ENCODE measurements at regions not wholly inside any gene's neighbourhood (a gene's known extent, or its start where the extent isn't known, plus 50 kb on each side); places are given as distances from the start of the nearest gene placed in this dataset.

DNA sequence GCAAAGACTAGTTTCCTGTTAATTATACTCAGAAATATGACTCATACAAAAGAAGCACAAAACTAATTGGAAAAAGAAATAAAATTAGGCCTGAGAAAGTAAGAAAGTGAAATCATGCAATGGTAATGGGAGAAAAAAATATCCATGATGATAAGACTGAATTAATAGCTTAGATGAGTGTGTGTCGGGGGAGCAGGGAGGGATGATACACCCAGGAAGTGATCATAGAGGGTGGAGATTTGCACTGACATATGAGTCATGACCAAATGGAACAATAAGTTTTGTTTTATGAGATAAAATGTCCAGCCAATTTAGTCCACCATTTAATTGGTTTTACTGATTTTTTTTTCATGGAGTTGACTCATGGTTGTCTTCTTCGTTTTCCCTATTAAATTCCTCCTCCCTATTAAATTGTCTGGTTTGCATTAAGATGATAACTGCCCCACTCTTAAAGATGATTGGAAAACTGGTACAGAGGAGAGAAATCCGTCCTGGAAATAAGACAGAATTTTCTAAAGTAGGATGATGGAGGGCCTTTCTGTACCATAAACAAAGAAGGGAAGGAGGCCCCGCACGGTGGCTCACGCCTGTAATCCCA is 111.7 kb upstream of the KCNJ6 start:
- Mint-ChIP-seq H3K4me1 (no peaks in the 10 kb centered on the region), H3K9me3 (no peaks in the 10 kb centered on the region), H3K27ac (no peak overlapping the region), H3K4me3 (no peak overlapping the region), H3K27me3 (no peaks in the 10 kb centered on the region)
- no peak for DNase-seq
- no peak for ATAC-seq

DNA sequence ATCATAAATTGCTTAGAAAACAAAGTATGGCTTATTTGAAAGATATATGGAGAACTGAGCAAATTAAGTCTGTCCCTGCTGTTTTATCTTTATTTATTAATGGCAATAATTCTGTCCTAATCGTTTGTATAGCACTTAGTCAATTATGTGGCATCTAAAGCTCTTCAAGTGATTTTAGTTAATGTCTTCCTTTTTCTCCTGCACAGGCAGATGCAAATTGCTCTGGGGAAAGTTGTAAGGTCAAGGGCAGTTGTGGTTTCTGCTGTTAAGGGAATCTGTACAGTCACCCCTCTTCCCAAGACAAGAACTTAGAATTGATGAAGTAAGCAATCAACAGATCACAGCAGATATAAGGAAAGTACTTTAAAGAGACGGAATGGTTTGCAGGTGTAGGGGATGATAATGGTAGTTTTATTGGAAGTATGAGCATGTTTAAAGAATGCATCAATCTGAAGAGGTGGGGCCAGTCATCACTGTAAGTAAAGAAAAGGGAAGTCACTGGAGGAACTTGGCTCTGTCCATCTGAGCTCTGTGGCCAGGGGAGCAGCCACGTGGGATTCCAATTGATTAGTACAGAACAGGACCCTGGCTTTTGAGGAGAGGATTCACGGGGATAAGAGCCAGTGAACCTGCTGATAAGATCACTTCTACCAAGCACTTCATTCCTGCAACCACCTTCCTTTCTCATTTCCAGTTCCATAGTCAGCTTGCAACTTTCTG is 116.0 kb upstream of the KCNJ6 start:
- Mint-ChIP-seq H3K27me3 (peaks cover 12% of the 10 kb centered on the region), H3K27ac (no peak overlapping the region), H3K9me3 (no peaks in the 10 kb centered on the region), H3K4me1 (no peaks in the 10 kb centered on the region), H3K4me3 (no peak overlapping the region)
- DNase-seq (no peak), ATAC-seq (no peak)

DNA sequence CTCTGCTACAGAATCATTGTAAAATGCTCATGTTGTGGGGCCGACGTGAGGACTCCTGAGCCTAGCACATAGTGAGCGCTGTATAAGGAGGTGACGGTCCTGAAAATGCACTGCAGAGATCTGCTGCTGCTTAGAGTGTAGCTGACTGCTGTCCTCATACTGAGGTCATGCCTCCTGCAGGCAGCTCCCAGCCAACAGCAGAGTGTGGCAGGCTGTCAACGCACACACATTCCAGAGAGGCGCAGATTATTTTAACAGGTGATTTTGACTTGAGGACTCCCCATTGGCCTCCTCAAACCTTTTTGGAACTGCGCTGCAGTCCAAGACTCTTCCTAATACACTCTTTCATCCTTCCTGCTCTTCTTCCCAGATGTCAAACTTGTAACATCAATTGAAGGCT is 119.8 kb upstream of the KCNJ6 start:
- no peak overlapping the region for H3K4me3 Mint-ChIP-seq
- H3K27me3 Mint-ChIP-seq: peaks cover 25% of the 10 kb centered on the region
- H3K9me3 Mint-ChIP-seq: no peaks in the 10 kb centered on the region
- ATAC-seq: no peak
- no peak overlapping the region for H3K27ac Mint-ChIP-seq
- DNase-seq: no peak
- no peaks in the 10 kb centered on the region for H3K4me1 Mint-ChIP-seq

DNA sequence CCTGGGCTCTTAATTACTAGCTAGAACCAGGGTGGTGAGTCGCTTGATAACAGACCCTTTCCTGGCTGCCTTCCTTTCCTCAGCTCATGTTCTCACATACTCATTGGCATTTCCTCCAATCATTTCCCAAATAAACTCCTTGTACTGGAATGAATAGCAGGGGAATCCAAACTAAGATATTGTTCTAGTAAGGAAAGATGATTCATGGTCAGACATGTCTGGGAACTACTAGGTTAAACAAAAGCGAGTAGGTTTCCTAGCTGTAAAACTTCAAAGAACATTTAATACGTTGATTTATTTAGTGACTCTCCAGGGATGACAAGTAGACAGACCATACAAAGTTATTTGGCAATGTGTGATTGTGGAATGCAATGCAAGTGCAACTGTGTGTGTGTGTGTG is 121.2 kb upstream of the KCNJ6 start:
- no peak for ATAC-seq
- H3K4me1 Mint-ChIP-seq: no peaks in the 10 kb centered on the region
- no peaks in the 10 kb centered on the region for H3K9me3 Mint-ChIP-seq
- peaks cover 25% of the 10 kb centered on the region for H3K27me3 Mint-ChIP-seq
- no peak overlapping the region for H3K27ac Mint-ChIP-seq
- DNase-seq: no peak
- no peak overlapping the region for H3K4me3 Mint-ChIP-seq

DNA sequence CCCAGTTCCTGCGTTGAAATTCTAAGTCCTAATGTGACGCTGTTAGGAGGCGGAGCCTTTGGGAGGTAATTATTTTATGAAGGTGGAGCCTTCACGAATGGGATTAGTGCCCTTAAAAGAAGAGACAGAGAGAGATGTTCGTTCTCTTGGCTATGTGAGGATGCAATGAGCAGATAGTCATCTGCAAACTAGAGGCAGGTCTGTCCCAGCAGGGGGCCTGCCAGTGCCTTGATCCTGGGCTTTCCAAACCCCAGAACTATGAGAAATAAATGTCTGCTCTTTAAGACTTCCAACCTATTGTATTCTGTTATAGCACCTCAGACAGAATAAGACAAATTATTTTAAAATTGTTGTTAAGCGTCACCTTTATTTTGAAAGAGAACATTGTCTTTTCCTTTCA is 123.1 kb upstream of the KCNJ6 start:
- Mint-ChIP-seq H3K27me3 (peaks cover 25% of the 10 kb centered on the region), H3K4me3 (no peak overlapping the region), H3K4me1 (no peaks in the 10 kb centered on the region), H3K9me3 (peaks cover 6 to 11% of the 10 kb centered on the region in 2 donors), H3K27ac (no peak overlapping the region)
- ATAC-seq: no peak
- no peak for DNase-seq

DNA sequence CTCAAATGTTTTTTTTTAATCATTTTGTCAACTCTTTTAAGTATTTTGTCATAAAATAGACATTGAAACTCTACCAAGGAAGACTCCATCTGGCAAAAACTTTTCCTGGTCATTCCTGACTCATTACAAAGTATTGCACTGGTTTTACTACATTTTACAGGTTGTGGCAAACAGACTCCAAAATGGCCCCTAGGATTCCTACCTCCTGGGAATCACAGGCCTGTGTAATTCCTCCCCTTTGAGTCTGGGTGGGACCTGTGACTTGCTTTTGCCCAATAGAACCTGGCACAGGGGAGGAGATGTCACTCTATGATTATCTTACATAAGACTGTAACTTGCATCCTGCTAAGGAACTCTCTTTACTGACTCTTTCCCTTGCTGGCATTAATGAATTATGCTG is 123.6 kb upstream of the KCNJ6 start:
- ATAC-seq (no peak), DNase-seq (no peak)
- peaks cover 26% of the 10 kb centered on the region for H3K27me3 Mint-ChIP-seq
- H3K4me1 Mint-ChIP-seq: no peaks in the 10 kb centered on the region
- H3K4me3 Mint-ChIP-seq: no peak overlapping the region
- H3K27ac Mint-ChIP-seq: no peak overlapping the region
- H3K9me3 Mint-ChIP-seq: peaks cover 8 to 14% of the 10 kb centered on the region in 2 donors

DNA sequence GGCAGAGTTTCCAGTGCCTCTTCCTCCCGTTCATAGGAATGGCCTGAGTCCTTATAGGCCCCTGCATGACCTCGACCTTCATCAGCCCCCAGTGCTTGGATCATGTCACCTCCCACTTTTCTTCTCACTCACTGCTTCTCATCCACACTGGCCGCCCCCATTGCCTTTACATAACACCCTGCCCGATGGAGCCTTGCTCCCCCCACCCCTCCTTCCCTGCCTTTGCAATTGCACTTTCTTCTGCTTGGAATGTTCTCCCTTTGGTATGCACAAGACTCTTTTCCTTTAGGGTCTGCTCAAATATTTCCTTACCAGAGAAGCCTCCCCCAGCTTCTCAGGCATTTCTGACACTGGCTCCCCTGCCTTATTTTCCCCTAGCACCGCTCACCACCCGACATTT is 125.2 kb upstream of the KCNJ6 start:
- DNase-seq: no peak
- Mint-ChIP-seq H3K27ac (peak overlapping the region in 1 of 2 donors; percentile 94), H3K27me3 (peaks cover 37% of the 10 kb centered on the region), H3K4me3 (no peak overlapping the region), H3K4me1 (no peaks in the 10 kb centered on the region), H3K9me3 (peaks cover 8 to 28% of the 10 kb centered on the region in 2 donors)
- no peak for ATAC-seq

DNA sequence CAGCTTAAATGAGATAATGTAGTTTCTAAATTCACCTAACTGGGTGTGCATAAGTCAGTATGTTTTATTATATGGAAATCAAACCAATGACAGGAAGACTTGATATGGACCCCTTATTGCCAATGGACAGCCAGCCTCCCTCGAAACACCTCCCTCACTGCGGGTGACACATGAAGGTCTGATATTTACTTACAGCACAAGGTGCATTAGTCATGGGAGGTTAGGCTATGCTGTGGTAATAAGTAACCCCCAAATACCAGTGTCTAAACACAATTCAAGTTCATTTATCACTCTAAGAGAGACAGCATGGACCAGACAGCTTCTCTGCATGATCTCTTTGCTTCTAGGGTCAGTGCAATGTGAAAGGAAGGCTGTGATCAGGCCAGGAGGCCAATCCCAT is 126.0 kb upstream of the KCNJ6 start:
- no peaks in the 10 kb centered on the region for H3K4me1 Mint-ChIP-seq
- ATAC-seq: no peak
- no peak for DNase-seq
- H3K27me3 Mint-ChIP-seq: peaks cover 30% of the 10 kb centered on the region
- peaks cover 8 to 28% of the 10 kb centered on the region in 2 donors for H3K9me3 Mint-ChIP-seq
- no peak overlapping the region for H3K27ac Mint-ChIP-seq
- no peak overlapping the region for H3K4me3 Mint-ChIP-seq

DNA sequence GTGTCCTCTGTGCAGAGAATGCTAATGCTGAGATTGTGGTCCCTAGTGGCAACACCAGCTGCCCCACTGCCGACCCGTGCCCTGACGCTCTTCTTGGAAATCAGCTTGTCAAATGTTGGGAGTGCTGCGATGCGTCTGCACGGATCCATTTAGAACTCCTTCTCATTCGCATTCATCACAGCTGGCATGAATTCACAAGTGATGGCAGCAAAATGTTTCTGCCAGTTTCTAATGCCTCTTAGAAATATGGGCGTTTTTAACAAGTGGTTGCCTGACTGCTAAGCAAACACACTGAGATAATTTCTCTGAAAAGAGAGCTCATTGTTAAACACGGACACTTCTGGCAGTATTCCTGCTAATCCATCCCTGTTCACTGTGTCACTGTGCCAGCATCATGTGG is 131.9 kb upstream of the KCNJ6 start:
- no peak overlapping the region for H3K4me3 Mint-ChIP-seq
- no peak for DNase-seq

DNA sequence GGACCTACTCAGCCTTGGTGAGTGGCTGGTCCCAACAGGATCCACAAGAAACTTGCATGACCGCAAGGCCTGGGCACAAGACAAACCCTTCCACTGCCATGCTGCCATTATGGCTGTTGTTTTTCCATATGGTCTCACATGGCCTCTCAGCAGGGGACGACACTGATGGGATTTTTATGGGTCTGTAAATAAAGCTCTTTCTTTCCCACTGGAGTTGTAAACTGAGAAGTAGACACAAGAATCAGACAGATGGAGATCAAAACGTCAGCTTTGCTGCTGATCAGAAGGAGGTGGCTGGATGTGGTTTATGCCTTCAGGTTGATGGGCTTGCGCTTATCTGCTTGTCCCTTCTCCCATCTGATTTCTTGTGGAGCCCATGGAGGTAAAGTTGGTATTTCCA is 138.1 kb upstream of the KCNJ6 start:
- Mint-ChIP-seq H3K27me3 (no peaks in the 10 kb centered on the region), H3K4me3 (no peak overlapping the region), H3K27ac (no peak overlapping the region), H3K9me3 (peaks cover 5 to 11% of the 10 kb centered on the region in 2 donors), H3K4me1 (no peaks in the 10 kb centered on the region)
- DNase-seq: no peak
- no peak for ATAC-seq

More for the DNA sequence above, 131.9 kb upstream of the KCNJ6 start:
- H3K27me3 Mint-ChIP-seq: peaks cover 17% of the 10 kb centered on the region
- no peak for ATAC-seq
- H3K9me3 Mint-ChIP-seq: peaks cover 8 to 27% of the 10 kb centered on the region in 2 donors
- no peak overlapping the region for H3K27ac Mint-ChIP-seq
- no peaks in the 10 kb centered on the region for H3K4me1 Mint-ChIP-seq

DNA sequence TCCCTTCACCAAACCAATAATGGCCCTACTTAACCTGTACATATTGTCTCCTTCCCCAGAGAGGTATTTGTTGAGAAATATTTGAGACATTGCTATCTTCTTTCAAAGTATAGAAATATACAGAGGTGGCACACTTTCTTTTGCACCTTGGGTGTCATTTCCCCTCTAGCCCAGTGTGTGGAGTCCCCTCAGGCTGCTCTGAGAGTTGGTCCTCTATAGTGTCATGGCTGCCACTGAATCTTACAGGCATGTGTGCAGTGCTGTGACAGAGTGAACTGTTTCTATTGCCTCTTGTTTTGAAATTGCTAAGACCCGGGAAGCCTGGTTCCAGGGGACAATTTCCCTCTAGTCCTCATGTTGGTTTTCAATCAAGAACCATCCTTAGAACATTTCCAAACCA is 140.2 kb upstream of the KCNJ6 start:
- no peak for DNase-seq

DNA sequence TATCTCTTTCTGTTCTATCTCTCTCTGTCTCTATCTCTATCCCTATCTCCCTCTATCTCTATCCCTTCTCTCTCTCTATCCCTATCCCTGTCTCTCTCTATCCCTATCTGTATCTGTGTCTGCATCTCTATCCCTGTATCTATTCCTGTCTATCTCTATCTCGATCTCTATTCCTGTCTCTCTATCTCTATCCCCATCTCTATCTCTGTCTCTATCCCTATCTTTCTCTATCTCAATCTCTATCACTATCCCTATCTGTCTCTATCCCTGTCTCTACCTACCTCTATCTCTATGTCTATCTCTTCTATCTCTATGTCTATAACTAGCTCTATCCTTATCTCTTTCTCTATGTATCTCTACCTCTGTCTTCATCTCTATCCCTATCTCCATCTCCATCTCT is 141.4 kb upstream of the KCNJ6 start:
- DNase-seq (no peak), ATAC-seq (no peak)
- Mint-ChIP-seq H3K4me3 (no peak overlapping the region), H3K27ac (no peak overlapping the region), H3K27me3 (no peaks in the 10 kb centered on the region), H3K9me3 (peaks cover 9 to 14% of the 10 kb centered on the region in 2 donors), H3K4me1 (no peaks in the 10 kb centered on the region)

More for the DNA sequence above, 140.2 kb upstream of the KCNJ6 start:
- Mint-ChIP-seq H3K27ac (no peak overlapping the region), H3K9me3 (peaks cover 9 to 14% of the 10 kb centered on the region in 2 donors), H3K4me3 (no peak overlapping the region), H3K4me1 (no peaks in the 10 kb centered on the region), H3K27me3 (no peaks in the 10 kb centered on the region)
- no peak for ATAC-seq

DNA sequence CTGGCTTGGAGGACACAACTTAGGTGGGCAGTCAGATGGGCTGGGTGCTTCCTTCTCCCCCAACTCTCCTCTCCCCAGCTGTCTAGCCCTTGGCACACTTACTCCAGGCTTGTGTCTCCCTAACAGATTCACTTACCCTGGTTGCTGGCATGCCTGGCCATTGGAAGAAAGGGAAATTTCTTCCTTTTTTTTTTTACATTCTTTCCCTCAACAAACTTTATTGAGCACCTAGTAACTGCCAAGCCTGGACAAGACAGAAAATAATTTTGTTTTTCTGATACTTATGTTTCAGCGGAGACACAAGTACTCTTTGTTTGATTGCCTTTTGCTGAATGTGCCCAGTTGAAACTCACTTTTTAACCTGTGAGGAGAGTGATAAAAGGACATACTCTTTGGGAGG is 144.3 kb upstream of the KCNJ6 start:
- no peaks in the 10 kb centered on the region for H3K4me1 Mint-ChIP-seq
- H3K27ac Mint-ChIP-seq: no peak overlapping the region
- H3K27me3 Mint-ChIP-seq: no peaks in the 10 kb centered on the region
- H3K9me3 Mint-ChIP-seq: peaks cover 14 to 15% of the 10 kb centered on the region in 2 donors
- no peak for ATAC-seq
- H3K4me3 Mint-ChIP-seq: no peak overlapping the region
- no peak for DNase-seq

DNA sequence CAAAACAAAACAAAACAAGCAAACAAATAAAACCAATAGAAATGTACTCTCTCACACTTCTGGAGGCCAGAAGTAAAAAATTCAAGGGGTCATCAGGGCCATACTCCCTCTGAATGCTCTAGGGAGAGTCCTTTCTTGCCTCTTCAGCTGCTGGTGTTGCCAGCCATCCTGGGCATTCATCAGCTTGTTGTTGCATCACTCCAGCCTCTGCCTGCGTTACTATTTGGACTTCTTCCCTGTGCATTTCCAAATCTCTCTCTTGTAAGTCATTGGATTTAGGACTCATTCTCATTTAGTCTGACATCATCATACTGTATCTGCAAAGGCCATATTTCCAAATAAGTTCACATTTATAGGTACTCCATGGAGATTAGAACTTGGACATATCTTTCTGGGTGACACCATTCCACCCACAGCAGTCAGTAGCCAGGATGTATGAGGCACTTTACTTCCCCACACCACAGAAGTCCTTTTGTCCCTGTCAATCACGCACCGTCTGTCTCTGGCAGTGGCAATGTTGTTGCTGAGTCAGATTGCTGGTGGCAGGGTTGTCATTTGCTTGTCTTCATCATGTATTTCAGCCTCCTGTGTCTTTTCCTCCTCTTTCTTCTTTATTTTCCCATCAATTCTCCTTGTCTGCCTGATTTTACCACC is 151.0 kb upstream of the KCNJ6 start:
- H3K4me1 Mint-ChIP-seq: no peaks in the 10 kb centered on the region
- no peak overlapping the region for H3K4me3 Mint-ChIP-seq
- ATAC-seq: no peak
- H3K27me3 Mint-ChIP-seq: peaks cover under 1% of the 10 kb centered on the region
- no peak overlapping the region for H3K27ac Mint-ChIP-seq
- DNase-seq: no peak
- H3K9me3 Mint-ChIP-seq: peaks cover 0 to 7% of the 10 kb centered on the region in 2 donors

DNA sequence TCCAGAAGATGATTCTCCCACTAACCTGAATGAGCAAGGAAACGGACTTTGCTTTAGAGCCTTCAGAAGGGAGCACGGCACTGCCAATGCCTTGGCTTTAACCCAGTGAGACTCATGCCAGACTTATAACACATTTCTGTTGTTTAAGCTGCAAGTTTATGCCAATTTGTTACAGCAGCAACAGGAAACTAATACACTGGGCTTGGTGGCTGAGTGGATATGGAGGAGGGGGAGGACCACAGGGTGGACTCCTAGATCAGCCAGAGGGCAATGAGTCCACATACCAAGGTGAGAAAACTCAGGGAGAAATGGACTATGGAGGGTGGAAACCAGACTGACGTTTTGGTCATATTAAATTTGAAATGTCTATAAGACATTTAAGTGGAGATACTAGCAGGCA is 156.2 kb upstream of the KCNJ6 start:
- Mint-ChIP-seq H3K27me3 (peaks cover 14% of the 10 kb centered on the region), H3K27ac (peak overlapping the region in 1 of 2 donors; percentile 81), H3K9me3 (peaks cover 7 to 9% of the 10 kb centered on the region in 2 donors), H3K4me3 (no peak overlapping the region), H3K4me1 (no peaks in the 10 kb centered on the region)
- no peak for ATAC-seq
- DNase-seq: no peak

DNA sequence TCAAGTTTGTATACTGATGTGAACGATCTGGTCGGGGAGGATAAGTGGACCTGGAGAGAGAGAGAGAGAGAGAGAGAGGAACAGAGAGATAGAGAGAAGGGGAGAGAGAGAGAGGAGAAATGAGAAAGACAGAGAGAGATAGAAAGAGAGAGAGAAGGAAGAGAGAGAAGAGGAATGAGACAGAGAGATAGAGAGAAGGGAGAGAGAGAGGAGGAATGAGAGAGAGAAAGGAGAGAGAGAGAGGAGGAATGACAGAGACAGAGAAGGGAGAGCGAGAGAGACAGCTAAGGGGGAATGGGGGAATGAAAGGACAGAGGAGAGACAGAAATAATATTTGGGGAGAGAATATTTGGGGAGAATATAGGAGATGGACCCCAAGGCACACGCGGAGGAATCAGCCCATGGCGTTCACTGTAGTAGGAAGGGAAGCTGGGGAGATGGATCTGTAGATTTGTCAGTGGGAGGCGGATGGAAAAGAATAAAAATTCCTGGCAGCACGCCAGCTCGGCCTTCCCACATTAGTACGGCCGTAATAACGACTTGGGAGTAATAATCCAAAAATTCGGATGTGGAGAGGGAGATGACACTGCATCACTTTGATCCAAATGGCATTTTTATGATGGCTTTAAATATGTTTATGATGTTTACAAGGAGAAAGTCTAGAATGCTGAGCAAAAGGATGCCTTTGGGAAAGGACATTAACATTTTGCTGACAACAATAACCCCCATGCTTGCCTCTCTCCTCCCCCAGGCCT is 159.8 kb upstream of the KCNJ6 start:
- DNase-seq: no peak
- no peak for ATAC-seq
- Mint-ChIP-seq H3K4me3 (no peak overlapping the region), H3K9me3 (peaks cover 7 to 9% of the 10 kb centered on the region in 2 donors), H3K4me1 (no peaks in the 10 kb centered on the region), H3K27ac (no peak overlapping the region), H3K27me3 (peaks cover 14% of the 10 kb centered on the region)
